H9 (cell line): ENCODE measurements at regions not wholly inside any gene's neighbourhood (a gene's known extent, or its start where the extent isn't known, plus 50 kb on each side); places are given as distances from the start of the nearest gene placed in this dataset.

Experiments
- DNase-seq: peaks from one replicate; pipeline ENCODE4 v3.0.0-alpha.2; 2017
- H2AFZ ChIP-seq: one replicate; pipeline ENCODE4 v1.6.1; 2013; ENCODE audit warnings: mild to moderate bottlenecking, low read length, control low read depth, moderate library complexity
- H2AK5ac ChIP-seq: 2 replicates; pipeline ENCODE4 v1.6.1; 2013; ENCODE audit warnings: low read length, control low read depth, mixed read lengths; ENCODE audit not compliant: insufficient read length
- H2BK120ac ChIP-seq: one replicate; pipeline ENCODE4 v1.6.1; 2013; ENCODE audit warnings: low read depth, mild to moderate bottlenecking, low read length, control low read depth, inconsistent platforms; ENCODE audit not compliant: poor library complexity, severe bottlenecking
- H2BK12ac ChIP-seq: 2 replicates; pipeline ENCODE4 v1.6.1; 2013; ENCODE audit warnings: low read length, control low read depth, mixed read lengths, low read depth; ENCODE audit not compliant: insufficient read length
- H2BK15ac ChIP-seq: 2 replicates; pipeline ENCODE4 v1.6.1; 2013; ENCODE audit warnings: low read depth, low read length, control low read depth
- H2BK20ac ChIP-seq: one replicate; pipeline ENCODE4 v1.6.1; 2013; ENCODE audit warnings: low read depth, mild to moderate bottlenecking, low read length, control low read depth, inconsistent platforms; ENCODE audit not compliant: poor library complexity, severe bottlenecking
- H2BK5ac ChIP-seq: 2 replicates; pipeline ENCODE4 v1.6.1; 2013; ENCODE audit warnings: low read length, control low read depth, mixed read lengths; ENCODE audit not compliant: insufficient read length
- H3K14ac ChIP-seq: 2 replicates; pipeline ENCODE4 v1.6.1; 2013; ENCODE audit warnings: low read length, control low read depth; ENCODE audit not compliant: insufficient read depth
- H3K18ac ChIP-seq: 2 replicates; pipeline ENCODE4 v1.6.1; 2013; ENCODE audit warnings: low read depth, mild to moderate bottlenecking, mixed read lengths, low read length, control low read depth; ENCODE audit not compliant: insufficient read length
- H3K23ac ChIP-seq: 2 replicates; pipeline ENCODE4 v1.6.1; 2013; ENCODE audit warnings: low read length, control low read depth, mixed read lengths, low read depth; ENCODE audit not compliant: insufficient read length
- H3K23me2 ChIP-seq: 2 replicates; pipeline ENCODE4 v1.6.1; 2013; ENCODE audit warnings: low read depth, mild to moderate bottlenecking, mixed read lengths, low read length, control low read depth; ENCODE audit not compliant: insufficient read length, poor library complexity, severe bottlenecking
- H3K27ac ChIP-seq: 2 replicates; pipeline ENCODE4 v1.5.1; 2013; ENCODE audit warnings: low read length, control low read depth, mixed read lengths, low read depth; ENCODE audit not compliant: insufficient read length
- H3K27me3 ChIP-seq: 2 replicates; pipeline ENCODE4 v1.6.1; 2013; ENCODE audit warnings: low read length, control low read depth, inconsistent platforms; ENCODE audit not compliant: insufficient read depth
- H3K4ac ChIP-seq: 2 replicates; pipeline ENCODE4 v1.6.1; 2013; ENCODE audit warnings: low read depth, mild to moderate bottlenecking, control low read depth, inconsistent platforms, low read length, moderate library complexity
- H3K4me1 ChIP-seq: 2 replicates; pipeline ENCODE4 v1.6.1; 2013; ENCODE audit warnings: low read length, control low read depth, inconsistent platforms; ENCODE audit not compliant: insufficient read depth
- H3K4me2 ChIP-seq: 2 replicates; pipeline ENCODE4 v1.6.1; 2013; ENCODE audit warnings: low read length, control low read depth, mixed read lengths; ENCODE audit not compliant: insufficient read length, insufficient read depth
- H3K56ac ChIP-seq: 2 replicates; pipeline ENCODE4 v1.6.1; 2013; ENCODE audit warnings: low read depth, mild to moderate bottlenecking, mixed read lengths, low read length, control low read depth; ENCODE audit not compliant: insufficient read length
- H3K79me1 ChIP-seq: 2 replicates; pipeline ENCODE4 v1.6.1; 2013; ENCODE audit warnings: low read depth, mild to moderate bottlenecking, moderate library complexity, low read length, control low read depth, inconsistent platforms; ENCODE audit not compliant: insufficient read depth, poor library complexity, severe bottlenecking
- H3K79me2 ChIP-seq: 2 replicates; pipeline ENCODE4 v1.6.1; 2013; ENCODE audit warnings: low read length, control low read depth, inconsistent platforms; ENCODE audit not compliant: insufficient read depth
- H3K9ac ChIP-seq: 2 replicates; pipeline ENCODE4 v1.6.1; 2013; ENCODE audit warnings: low read length, control low read depth, mixed read lengths; ENCODE audit not compliant: insufficient read length; ENCODE audit errors: extremely low read depth
- H3K9me3 ChIP-seq: one replicate; pipeline ENCODE4 v1.6.1; 2013; ENCODE audit warnings: low read depth, low read length, inconsistent platforms; ENCODE audit not compliant: control insufficient read depth
- H3T11ph ChIP-seq: one replicate; pipeline ENCODE4 v1.6.1; 2013; ENCODE audit warnings: mild to moderate bottlenecking, low read length, control low read depth, inconsistent platforms
- H4K20me1 ChIP-seq: one replicate; pipeline ENCODE4 v1.6.1; 2013; ENCODE audit not compliant: control insufficient read depth, insufficient read length, insufficient read depth
- H4K5ac ChIP-seq: 2 replicates; pipeline ENCODE4 v1.6.1; 2013; ENCODE audit warnings: low read depth, mild to moderate bottlenecking, mixed read lengths, low read length, control low read depth; ENCODE audit not compliant: insufficient read length
- H4K8ac ChIP-seq: replicated peaks from 2 replicates; pipeline ENCODE4 v1.6.1; 2013; ENCODE audit warnings: low read length, control low read depth, mixed read lengths, low read depth; ENCODE audit not compliant: insufficient read length
- H4K91ac ChIP-seq: 2 replicates; pipeline ENCODE4 v1.6.1; 2013; ENCODE audit warnings: low read depth, mild to moderate bottlenecking, moderate library complexity, mixed read lengths, low read length, control low read depth; ENCODE audit not compliant: insufficient read length
- H3K27ac Mint-ChIP-seq, 3 experiments: 2 replicates in 2 of 3; 3 replicates in 1 of 3; pipeline ENCODE4 v1.8.0; 2020 to 2021; ENCODE audit warnings: mixed read lengths in 3 of 3, mild to moderate bottlenecking in 1 of 3, moderate library complexity in 1 of 3
- H3K27me3 Mint-ChIP-seq: 2 replicates; pipeline ENCODE4 v1.8.0; 2021; ENCODE audit warnings: low read depth, mild to moderate bottlenecking, moderate library complexity, mixed read lengths
- H3K36me3 Mint-ChIP-seq, 3 experiments: 2 replicates in 2 of 3; 3 replicates in 1 of 3; pipeline ENCODE4 v1.8.0; 2020 to 2021; ENCODE audit warnings: low read depth in 3 of 3, mixed read lengths in 3 of 3; ENCODE audit not compliant: insufficient read depth in 1 of 3
- H3K4me1 Mint-ChIP-seq, 2 experiments: 2 replicates each; pipeline ENCODE4 v1.8.0; 2020; ENCODE audit warnings: mixed read lengths in 2 of 2
- H3K4me3 Mint-ChIP-seq, 2 experiments: 2 replicates in 1 of 2; 3 replicates in 1 of 2; pipeline ENCODE4 v1.8.0; 2020 to 2021; ENCODE audit warnings: mild to moderate bottlenecking in 2 of 2, mixed read lengths in 2 of 2, moderate library complexity in 1 of 2
- H3K9me3 Mint-ChIP-seq, 2 experiments: 2 replicates in 1 of 2; 3 replicates in 1 of 2; pipeline ENCODE4 v1.8.0; 2020; ENCODE audit warnings: mild to moderate bottlenecking in 2 of 2, mixed read lengths in 2 of 2, moderate library complexity in 1 of 2
- WGBS: extraction: QIAGEN DNeasy Blood & Tissue Kit; methylation state at CpG from one replicate; pipeline ENCODE4 v1.1.7; 2013; ENCODE audit warnings: missing lambda C conversion rate, low lambda C conversion rate, mixed read lengths; ENCODE audit not compliant: insufficient read length; ENCODE audit errors: extremely low coverage; 5-methylcytosine and 5-hydroxymethylcytosine counted together
- TF ChIP-seq, protein P1 (sequence below): fragments of 200-600 bp; sonication (generic); conservative IDR thresholded peaks from 3 replicates; pipeline ENCODE4 v1.8.0; 2021; ENCODE audit warnings: antibody characterized with exemption, mild to moderate bottlenecking

DNA sequence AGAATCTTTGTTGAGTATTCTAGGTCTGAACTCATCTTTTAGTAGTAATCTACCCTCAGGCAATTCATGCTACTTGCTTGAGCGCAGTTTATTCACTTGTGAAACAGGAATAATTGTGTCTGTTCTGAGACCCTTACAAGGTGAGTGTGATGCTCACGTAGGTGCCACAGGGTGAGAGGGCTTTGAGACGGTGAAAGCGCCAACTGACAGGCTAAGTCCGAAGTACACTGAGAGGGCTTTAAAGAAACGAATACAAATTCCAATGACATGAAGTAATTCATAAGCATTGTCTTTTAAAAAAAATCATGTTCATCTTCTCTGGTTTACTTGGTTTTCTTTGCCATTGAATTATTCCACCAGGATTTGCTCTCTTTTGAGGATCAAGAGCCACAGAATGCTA is 393.7 kb upstream of the RGMA start:
- no peak overlapping the region for H2AK5ac ChIP-seq
- no peak overlapping the region for H3T11ph ChIP-seq
- H3K9ac ChIP-seq, result no peak overlapping the region
- no peak overlapping the region for H3K23ac ChIP-seq
- H2BK5ac ChIP-seq, result no peak overlapping the region
- H3K18ac ChIP-seq, result no peak overlapping the region
- no peak overlapping the region for H3K56ac ChIP-seq
- H2BK20ac ChIP-seq, result no peak overlapping the region
- H3K23me2 ChIP-seq, result no peaks in the 10 kb centered on the region
- DNase-seq, result no peak
- no peaks in the 10 kb centered on the region; a peak in 1 of 7 replicates for H3K36me3 Mint-ChIP-seq
- no peak overlapping the region for H3K4ac ChIP-seq
- H2BK12ac ChIP-seq, result no peak overlapping the region
- no peak overlapping the region for H4K91ac ChIP-seq
- TF ChIP-seq, protein P1, sequence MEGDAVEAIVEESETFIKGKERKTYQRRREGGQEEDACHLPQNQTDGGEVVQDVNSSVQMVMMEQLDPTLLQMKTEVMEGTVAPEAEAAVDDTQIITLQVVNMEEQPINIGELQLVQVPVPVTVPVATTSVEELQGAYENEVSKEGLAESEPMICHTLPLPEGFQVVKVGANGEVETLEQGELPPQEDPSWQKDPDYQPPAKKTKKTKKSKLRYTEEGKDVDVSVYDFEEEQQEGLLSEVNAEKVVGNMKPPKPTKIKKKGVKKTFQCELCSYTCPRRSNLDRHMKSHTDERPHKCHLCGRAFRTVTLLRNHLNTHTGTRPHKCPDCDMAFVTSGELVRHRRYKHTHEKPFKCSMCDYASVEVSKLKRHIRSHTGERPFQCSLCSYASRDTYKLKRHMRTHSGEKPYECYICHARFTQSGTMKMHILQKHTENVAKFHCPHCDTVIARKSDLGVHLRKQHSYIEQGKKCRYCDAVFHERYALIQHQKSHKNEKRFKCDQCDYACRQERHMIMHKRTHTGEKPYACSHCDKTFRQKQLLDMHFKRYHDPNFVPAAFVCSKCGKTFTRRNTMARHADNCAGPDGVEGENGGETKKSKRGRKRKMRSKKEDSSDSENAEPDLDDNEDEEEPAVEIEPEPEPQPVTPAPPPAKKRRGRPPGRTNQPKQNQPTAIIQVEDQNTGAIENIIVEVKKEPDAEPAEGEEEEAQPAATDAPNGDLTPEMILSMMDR, result no peak
- H4K8ac ChIP-seq, result no peak overlapping the region
- WGBS, result no CpG with 5 or more reads among the region's 6 CpGs
- peaks cover 16% of the 10 kb centered on the region; the same call in 1 of the 2 replicates for H3K4me1 ChIP-seq
- H3K27ac ChIP-seq, result no peak overlapping the region
- H3K4me2 ChIP-seq, result no peak overlapping the region
- no peaks in the 10 kb centered on the region for H3K9me3 ChIP-seq
- no peaks in the 10 kb centered on the region for H3K9me3 Mint-ChIP-seq
- no peak overlapping the region for H2BK120ac ChIP-seq
- H3K27me3 ChIP-seq, result no peaks in the 10 kb centered on the region
- H3K4me1 Mint-ChIP-seq, result peaks cover 24 to 36% of the 10 kb centered on the region in 2 experiments
- H3K14ac ChIP-seq, result no peak overlapping the region
- H3K79me1 ChIP-seq, result no peaks in the 10 kb centered on the region
- H2BK15ac ChIP-seq, result no peak overlapping the region
- no peaks in the 10 kb centered on the region for H3K79me2 ChIP-seq
- peaks cover 44% of the 10 kb centered on the region for H3K27me3 Mint-ChIP-seq
- no peak overlapping the region for H3K4me3 Mint-ChIP-seq
- no peaks in the 10 kb centered on the region for H4K20me1 ChIP-seq
- H3K27ac Mint-ChIP-seq, result no peak overlapping the region
- H2AFZ ChIP-seq, result no peak overlapping the region
- no peak overlapping the region for H4K5ac ChIP-seq
